Myocyte (in vitro differentiated cells): ENCODE measurements at regions not wholly inside any gene's neighbourhood (a gene's known extent, or its start where the extent isn't known, plus 50 kb on each side); places are given as distances from the start of the nearest gene placed in this dataset.
A peak's percentile ranks its signal among the peaks of the same experiment; 100 is the strongest.

Source experiments
- DNase-seq: peaks from one replicate; pipeline ENCODE4 v3.0.0-alpha.2; 2012; ENCODE audit warnings: low read depth

DNA sequence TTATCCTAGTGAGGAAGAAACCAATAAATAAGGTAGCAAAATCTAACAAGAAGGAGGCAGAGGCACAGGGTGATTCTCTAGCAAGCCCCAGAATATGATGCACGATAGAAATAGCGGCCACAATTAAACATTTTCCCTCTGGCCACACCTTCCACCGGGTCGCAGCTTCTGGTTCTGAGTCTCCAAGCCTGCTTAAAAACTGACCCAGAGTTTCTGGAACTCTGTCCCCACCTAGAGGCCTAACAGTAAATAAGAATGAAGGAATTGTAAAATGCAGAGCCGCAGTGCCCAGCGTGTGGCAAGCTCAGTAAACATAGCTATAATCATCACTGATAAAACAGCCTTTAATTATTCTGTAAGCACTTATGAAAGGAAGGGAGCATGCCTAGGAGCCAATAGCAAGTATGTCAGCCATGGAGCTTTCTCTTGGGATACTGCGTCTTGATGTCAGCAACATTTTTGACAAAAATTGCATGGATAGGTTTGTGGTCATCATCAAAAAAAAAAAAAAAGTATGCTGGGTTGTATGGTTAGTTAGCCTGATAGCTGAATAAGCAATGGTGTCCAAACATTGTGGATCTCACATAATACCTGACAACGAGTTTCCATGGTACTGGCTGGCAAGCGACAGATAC, 465.5 kb downstream of the DNAH5 start:
- DNase-seq = peak; percentile 72

DNA sequence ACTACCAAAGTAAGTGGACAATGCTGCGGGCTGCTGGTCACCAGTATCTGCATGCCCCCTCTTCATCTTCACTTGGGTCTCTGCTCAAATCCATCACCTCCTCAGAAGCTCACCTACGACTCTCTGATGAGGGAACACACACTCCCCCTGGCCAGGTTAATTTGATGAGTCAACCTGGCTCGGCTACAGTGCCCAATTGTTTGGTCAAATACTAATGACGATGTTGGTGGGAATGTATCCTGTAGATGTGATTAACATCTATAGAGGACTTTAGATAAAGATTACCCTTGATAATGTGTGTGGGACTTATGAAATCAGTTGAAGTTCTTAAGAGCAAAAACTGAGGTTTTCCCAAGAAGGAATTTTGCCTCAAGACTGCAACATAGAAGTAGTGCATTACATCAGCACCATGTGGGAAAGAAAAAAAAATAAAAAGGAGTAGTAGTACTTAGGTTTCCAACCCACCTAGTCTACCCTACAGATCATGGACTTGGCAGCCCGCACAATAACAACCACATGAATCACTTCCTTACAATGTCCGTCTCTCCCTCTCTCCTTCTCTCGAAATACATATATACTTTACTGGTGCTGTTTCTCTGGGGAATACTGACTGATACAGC, 467.3 kb downstream of the DNAH5 start:
- DNase-seq = peak; percentile 15

DNA sequence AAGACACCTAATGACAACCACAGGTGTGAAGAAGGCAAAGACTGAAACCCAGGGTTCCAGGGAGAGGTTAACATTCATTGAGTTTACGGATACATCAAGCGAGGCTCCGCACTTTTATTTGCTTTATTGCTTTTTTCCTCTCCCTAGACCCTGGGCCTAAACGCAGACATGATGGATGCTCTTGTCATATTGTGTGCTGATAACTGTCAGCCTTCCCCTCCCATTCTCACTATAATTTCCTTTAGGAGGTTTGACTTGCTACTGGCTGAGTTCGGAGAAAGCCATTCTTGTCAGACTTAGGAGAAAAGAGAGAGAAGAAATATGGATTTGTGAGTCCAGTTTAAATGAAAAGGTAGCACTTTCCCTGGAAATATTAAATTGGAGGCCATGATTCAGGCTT, 471.6 kb downstream of the DNAH5 start:
- DNase-seq = no peak

DNA sequence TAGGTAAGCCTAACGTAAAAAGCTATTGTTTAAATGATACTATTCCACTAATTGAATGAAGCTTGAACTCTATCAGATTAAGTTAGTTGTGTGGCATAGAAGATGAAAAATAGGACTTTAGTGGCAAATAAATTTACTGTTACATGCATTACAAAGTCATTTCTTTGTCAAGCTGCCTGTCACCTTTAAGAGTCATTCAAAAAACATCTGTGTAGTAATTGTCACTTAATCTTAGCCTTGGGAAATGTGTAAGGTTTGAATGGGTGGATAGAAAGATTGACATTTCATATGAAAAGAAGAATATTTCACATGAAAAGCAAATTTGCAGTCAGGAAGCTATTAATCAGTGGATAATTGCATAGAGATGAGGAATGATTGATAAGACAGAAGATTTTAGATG, 473.5 kb downstream of the DNAH5 start:
- no peak for DNase-seq

DNA sequence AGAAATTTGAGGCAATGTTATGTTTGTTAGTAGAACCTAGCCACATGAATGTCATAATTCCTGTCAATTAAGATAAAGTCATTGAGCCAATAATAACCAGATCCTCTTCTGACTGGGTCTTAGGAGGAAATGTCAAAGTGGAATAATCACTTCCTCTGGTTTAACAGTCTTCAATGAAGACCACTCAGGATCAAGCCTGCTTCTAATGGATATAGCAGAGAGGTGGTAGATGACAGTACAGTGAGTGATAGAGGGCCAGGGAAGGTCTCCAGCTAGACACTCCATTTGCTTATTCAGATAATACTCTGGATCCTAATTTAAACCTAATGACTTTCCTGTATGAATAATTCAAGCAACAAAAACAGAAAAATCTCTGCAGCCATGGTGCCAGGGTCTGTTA, 474.2 kb downstream of the DNAH5 start:
- DNase-seq = no peak

DNA sequence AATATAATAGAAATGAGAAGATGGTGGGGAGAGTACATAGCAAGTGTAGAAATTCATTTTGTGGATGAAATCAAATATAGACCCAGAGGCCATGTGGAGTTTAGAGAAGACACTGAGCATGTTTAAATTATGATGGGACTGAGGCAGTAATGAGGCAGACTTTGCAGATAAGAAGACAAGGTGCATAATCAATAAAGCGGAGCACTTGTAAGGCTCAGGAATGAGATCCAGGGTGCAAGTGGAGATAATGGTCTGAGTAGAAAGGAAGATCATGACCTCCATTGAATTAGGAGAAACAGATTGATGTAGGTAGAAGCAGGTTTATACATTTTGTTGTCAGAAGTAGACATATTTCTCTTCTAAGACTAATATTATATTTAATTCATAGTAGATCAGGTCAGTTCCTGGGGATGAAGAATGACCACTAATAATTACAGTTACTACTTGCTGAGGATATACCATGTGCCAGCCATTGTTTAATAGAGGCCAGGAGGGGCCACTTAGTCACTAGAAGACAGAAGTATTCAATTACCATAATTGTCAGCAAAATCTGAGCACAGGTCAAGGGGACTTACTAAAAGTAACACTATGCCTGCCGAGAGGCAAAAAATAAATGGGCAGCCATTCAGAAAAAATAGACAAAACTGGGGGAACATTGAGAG, 479.8 kb downstream of the DNAH5 start:
- no peak for DNase-seq

DNA sequence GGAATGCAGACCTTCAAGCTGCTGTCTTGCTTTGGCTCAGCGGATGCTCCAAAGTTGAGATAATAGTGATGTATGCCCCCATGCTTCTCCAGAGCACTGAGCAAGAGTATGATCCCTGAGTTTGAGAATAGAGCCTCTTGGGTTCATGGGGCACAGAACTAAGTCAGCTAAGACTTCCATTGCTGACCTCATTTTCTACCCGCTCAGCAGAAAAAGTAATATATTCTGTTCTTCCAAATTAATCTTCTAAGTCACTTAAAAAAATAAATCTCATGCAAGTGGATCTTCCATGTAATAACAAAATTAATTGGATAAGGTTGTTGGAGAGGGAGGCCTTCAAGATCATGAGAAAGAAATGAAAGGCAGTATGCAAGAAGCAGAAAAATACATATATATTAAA, 483.9 kb downstream of the DNAH5 start:
- no peak for DNase-seq

DNA sequence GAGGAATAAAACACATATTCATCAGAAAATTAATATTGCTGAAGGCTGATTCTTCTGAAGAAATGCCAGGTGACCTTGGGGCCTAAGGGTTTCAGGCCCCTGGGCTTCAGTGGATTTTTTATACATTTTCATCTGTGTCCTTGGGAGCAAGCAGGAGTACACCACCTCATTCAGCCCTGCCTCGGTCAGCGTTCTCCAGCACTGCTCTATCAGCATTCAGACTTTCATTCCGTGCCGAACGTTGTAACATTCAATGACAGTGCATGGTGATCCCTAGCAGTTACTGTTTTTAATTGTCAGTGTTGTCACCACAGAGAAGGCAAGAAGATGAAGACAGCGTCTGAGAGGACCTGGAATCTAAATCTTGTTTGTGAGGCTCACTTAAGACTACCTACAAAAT, 490.4 kb downstream of the DNAH5 start:
- DNase-seq = no peak

DNA sequence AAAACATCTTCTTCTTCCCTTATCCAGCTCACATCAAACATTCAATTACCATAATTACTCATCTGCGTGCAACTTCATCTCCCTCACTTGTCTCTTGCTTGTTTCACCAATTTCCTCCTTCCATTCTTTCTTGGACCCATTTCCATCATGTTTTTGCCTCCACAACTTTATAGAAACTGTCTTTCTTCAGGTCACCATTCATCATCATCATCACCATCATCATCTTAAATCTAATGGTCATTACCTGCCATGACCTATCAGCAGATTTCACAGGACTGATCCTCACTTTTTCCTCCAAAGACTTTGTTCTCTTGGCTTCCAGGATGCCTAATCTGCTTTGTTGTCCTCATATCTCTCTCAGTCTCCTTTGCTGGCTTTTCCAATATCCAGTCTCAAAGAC, 495.6 kb downstream of the DNAH5 start:
- DNase-seq = no peak

DNA sequence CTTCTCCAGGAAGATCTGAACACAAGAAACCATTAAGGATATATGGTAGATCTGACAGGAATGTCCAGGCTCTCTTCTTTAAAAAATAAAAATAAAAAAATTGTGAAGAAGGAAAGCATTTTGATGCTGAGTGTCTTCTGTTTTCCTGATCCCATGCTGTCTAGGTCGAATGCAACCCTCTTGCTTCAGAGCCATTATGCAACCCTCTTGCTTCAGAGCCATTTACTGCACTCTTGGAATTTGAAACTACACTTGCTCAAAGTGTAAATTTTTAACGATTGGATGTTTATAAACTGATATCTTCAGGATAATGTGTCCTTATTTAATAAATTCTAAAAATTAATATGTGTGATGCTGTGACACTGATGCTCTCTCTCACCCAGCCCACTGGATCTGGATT, 505.1 kb downstream of the DNAH5 start:
- no peak for DNase-seq

DNA sequence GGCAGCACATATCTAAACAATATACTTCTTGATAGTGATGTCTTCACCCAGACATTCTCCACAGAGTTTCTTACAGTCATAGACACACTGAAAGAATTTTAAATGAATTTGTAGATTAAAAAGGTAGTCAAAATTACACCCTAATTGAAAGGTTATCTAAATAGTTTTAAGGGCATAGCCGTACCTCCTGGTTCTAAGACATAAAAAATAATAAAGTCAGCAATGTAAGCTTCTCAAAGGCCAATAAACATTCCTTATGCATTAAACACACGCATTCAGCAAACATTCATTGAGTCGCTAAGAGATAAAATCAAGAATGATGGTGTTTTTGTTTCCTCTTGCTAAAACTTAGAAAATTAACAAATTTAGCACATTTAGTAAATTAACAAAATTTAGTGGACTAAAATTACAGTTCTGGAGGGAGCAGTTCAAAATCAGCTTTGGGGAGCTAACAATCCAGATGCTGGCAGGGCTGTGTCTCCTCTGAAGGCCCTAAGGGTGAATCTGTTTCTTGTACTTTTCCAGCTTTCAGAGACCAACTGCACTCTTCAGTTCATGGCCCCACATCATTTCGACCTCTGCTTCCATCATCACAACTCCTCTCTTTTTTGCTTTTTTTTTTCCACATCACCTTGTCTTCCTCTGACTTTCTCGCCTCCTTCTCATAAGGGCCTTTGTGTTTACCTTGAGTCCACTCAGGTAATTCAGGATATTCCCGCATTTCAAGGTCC, 516.5 kb downstream of the DNAH5 start:
- DNase-seq = no peak

DNA sequence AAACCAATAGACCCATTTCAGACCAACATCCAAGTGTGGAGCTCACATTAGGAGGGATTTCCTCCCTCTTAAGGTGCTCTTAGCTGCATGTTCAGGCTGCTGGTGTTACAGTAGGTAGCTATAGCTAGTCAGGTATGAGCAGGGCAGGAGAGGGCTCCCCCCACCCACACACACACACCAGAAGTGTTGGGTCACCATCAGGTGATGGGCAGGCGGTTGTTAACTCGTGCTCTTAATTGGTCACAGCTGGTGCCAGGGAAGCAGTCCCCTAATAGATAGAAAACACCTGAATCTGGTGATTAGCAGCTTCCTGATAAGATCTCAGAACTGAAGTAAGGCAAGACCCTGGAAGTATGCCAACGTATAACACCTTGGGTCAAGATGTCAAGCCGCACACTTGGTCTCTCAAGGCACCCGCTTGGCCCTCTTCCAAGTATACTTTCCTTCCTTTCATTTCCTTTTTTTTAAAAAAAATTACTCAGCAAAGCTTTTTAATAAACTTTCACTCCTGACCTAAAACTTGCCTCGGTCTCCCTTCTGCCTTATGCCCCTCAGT, 532.4 kb downstream of the DNAH5 start:
- DNase-seq = no peak

DNA sequence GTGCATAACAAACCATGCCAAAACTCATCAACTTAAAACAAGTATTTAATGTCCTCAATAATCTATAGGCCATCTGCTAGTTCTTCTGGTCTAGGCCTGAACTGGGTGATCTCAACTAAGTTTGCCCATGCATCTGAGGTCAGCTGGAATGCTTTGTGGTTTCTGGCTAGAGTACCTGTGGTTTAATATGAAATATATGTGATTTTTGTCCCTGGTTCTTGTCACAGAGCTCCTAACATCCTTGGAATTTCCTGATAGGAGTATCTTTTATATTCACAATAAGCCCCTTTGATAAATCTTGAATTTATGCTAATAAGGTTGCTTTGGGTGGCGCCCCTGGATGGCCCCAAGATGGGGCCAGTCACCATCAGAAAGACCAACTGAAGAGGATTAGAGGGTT, 535.9 kb downstream of the DNAH5 start:
- peak; percentile 27 for DNase-seq

DNA sequence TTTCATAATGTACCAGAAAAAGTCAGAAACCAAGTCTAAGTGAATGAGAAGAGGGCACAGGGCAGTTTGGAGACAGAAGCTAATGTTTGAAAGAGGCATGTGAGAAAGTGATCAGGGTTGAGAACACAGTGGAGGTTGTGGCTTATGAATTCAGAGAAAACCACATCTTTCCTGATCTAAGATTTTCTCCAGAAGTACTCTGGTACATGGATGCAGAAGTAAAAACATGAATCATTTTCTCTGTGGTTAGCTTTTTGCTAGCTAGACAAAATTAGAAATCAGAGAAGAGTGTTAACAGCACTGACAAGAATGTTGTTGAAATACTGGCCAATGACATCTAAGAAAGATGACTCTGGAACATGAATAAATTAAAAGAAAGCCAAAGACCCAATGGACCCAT, 541.1 kb downstream of the DNAH5 start:
- DNase-seq = peak; percentile 13

DNA sequence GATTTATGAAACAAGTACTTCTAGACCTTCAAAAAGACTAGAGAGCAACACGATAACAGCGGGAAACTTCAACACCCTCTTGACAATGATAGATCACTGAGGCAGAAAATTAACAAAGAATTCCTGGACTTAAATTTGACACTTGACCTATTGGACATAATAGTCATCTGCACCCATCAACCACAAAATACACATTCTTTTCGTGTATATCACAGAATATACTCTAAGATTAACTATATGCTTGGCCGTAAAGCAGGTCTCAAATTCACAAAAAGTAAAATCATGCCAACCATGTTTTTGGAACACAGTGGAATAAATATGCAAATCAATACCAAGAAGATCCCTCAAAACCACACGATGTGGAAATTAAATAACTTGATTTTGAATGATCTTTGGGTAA, 559.4 kb downstream of the DNAH5 start:
- DNase-seq = no peak

DNA sequence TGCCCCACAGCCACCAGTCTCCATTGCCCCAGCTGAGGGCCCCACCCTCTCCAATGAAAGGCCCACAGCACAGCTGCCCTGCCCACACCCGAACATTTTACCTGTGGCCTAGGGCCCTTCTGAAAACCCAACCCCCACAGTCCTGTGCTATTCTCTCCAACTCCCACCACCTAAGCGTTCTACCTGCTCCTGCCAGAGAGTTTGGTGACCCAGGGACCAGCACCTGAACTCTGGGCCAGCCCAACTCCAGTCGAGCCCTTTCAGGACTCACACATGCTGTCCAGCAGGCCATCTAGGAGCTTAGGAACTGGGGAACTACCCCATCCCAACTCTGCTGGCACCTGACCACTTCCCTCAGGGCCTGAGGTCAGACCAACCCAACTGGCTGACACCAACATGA, 562.3 kb downstream of the DNAH5 start:
- no peak for DNase-seq

DNA sequence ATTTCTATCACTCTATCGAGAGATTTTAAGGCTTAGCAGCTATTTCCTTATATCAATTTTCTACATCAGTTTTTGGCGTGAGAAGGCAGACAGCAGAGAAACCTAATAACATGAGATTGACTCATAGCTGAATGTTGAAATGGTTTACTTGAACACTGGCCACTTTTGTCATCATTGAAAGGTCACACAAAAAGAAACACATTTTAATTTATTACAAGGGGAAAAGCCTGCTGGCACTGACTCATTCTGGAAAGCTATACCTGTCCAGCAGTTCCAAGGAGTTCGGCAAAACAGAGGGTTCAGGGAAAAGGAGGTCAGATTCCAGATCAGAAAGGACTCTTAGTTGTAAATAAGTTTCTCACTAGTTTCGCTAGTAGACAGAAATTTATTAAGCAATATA, 566.4 kb downstream of the DNAH5 start:
- peak; percentile 13 for DNase-seq

DNA sequence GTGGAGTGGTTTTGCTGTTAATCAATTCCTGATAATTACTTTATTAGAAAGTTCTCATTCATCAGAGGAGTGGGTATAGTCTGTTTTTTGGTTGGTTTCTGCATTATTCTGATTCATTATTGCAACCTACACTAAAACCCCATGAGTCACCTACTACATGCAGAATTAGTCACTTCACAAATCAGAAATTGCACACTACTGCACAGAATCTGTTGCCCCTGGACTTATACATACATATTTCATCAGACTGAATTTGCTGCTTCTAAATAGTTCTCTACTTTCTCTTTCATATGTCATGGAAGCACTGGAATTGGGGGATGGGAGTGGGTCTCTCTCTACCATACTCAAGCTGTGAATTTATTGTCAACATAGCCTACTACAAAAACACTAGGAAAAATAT, 585.1 kb downstream of the DNAH5 start:
- no peak for DNase-seq

DNA sequence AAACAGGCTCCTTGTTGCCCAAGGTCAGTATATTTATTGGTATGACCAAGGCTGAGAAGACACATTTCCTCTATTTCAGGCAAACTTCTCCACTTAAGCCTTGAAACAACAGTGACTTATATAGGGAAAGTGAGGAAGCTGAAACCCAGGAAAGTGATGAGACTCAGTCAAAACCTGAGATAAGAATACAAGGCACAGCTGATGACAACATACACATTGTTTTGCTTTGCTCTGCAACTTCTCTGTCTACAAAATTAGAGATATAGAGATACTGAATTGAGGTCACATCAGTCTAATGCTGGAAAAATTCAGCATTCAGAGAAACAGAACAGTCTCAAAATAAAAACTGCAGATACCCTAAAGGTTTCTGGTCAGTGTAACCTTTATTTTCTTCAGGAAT, 586.1 kb downstream of the DNAH5 start:
- no peak for DNase-seq

DNA sequence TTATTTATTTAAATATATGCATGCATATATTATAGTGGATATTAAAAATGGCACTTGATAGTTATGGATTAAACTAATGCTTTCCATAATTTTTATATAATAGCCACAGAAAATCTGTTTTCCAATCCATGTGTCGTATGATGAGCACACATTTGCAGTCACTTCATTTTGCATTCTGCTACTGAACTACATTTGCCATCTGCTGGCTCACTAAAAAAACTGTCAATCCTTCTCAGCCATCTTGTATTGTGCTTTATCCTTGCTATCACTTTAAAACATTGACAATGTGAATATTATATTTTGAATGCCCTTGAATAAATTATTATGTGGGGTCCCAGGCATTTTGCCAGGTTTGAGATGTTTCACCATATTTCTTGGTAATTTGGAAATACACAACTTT, 586.6 kb downstream of the DNAH5 start:
- no peak for DNase-seq

DNA sequence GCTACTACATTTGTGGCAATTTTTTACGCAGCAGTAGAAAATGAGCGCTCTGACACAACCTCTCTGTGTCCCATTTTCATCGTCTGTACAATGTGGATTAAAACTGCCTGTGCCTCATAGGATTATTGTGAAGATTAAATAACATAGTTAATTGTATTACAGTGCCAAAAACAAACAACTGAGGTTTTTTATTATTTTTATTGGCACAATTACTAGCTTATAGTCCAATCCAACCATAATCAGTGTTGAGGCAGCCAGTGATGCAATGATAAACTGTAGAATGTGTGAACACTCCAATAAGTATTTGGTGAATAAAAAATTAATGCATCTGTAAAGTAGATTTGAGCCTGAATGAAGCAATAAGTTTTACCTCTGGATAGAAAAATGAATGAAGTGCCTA, 588.3 kb downstream of the DNAH5 start:
- DNase-seq = no peak

DNA sequence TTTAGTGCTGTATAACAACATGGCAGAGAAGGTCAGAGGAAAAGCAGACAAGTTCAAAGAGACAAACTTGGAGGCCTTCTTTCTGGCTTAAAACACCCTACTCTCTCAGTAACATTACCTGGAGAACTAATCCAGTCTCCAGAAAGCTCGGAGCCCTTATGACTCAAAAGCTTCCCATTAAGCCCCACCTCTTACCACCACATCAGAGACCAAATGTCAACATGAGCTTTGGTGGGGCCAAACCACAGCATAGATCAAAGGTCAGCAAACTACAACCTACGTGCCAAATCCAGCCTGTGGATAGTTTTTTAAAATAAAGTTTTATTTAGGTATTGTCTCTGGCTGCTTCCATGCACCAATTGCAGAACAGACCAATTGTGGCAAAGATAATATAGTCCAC, 589.9 kb downstream of the DNAH5 start:
- peak; percentile 31 for DNase-seq
